D721Med (cell line): ENCODE measurements at regions not wholly inside any gene's neighbourhood (a gene's known extent, or its start where the extent isn't known, plus 50 kb on each side); places are given as distances from the start of the nearest gene placed in this dataset.

Experiments
- DNase-seq: peaks from one replicate; pipeline ENCODE4 v3.0.0; 2011; ENCODE audit warnings: low spot score; ENCODE audit not compliant: insufficient read length
- FAIRE-seq: peaks from 2 replicates; lab custom pipeline; 2011; peaks lifted over from hg19 to GRCh38; lab: Jason Lieb, UNC
- CTCF ChIP-seq: IDR thresholded peaks from 2 replicates; pipeline ENCODE4 v1.5.1; 2012; ENCODE audit warnings: mild to moderate bottlenecking, control low read depth; ENCODE audit not compliant: insufficient read depth; ENCODE audit errors: missing control alignments

- no peak for FAIRE-seq
- no peak for DNase-seq
- no peak for TF ChIP-seq CTCF
These were observed 262.8 kb upstream of the MAN1A1 start for GRCh38 chr6:119612176-119612891.

GRCh38 chr6:119610754-119611153, 261.2 kb upstream of the MAN1A1 start:
- DNase-seq = no peak
- FAIRE-seq = no peak
- no peak for TF ChIP-seq CTCF

GRCh38 chr6:119610265-119610664, 260.7 kb upstream of the MAN1A1 start:
- FAIRE-seq (no peak), DNase-seq (no peak)
- TF ChIP-seq CTCF = no peak

GRCh38 chr6:119609865-119610264, 260.3 kb upstream of the MAN1A1 start:
- DNase-seq (no peak), FAIRE-seq (no peak)
- TF ChIP-seq CTCF = no peak

GRCh38 chr6:119608994-119609393, 259.4 kb upstream of the MAN1A1 start:
- no peak for TF ChIP-seq CTCF
- DNase-seq (no peak), FAIRE-seq (no peak)

- no peak for DNase-seq
- TF ChIP-seq CTCF = no peak
- no peak for FAIRE-seq
These were observed 254.6 kb upstream of the MAN1A1 start for GRCh38 chr6:119604124-119604523.

GRCh38 chr6:119603501-119603900, 253.9 kb upstream of the MAN1A1 start:
- no peak for FAIRE-seq
- no peak for TF ChIP-seq CTCF

More at GRCh38 chr6:119603501-119603900, 253.9 kb upstream of the MAN1A1 start:
- no peak for DNase-seq
